MM.1S (cell line): ENCODE measurements at regions not wholly inside any gene's neighbourhood (a gene's known extent, or its start where the extent isn't known, plus 50 kb on each side); places are given as distances from the start of the nearest gene placed in this dataset.

ENCODE experiments used
- DNase-seq: peaks from one replicate; pipeline ENCODE4 v3.0.0-alpha.2; 2015
- H2AFZ ChIP-seq: fragments of 300-600 bp; sonication (generic); 2 replicates; pipeline ENCODE4 v1.6.0; 2016; ENCODE audit warnings: antibody characterized with exemption, low read length
- H3F3A ChIP-seq: fragments of 300-600 bp; sonication (generic); 2 replicates; pipeline ENCODE4 v1.6.1; 2016; ENCODE audit warnings: mild to moderate bottlenecking, antibody characterized with exemption, low read length, moderate library complexity, mixed read lengths; ENCODE audit not compliant: insufficient read depth
- H3K27ac ChIP-seq: fragments of 300-600 bp; sonication (generic); 2 replicates; pipeline ENCODE4 v1.5.1; 2016; ENCODE audit warnings: mild to moderate bottlenecking, low read length
- H3K27me3 ChIP-seq: fragments of 300-600 bp; sonication (generic); replicated peaks from 2 replicates; pipeline ENCODE4 v1.6.0; 2016; ENCODE audit warnings: low read length; ENCODE audit not compliant: insufficient read depth
- H3K36me3 ChIP-seq: fragments of 300-600 bp; sonication (generic); replicated peaks from 2 replicates; pipeline ENCODE4 v1.6.1; 2016; ENCODE audit warnings: mild to moderate bottlenecking, low read length, mixed read lengths; ENCODE audit not compliant: insufficient read depth
- H3K4me1 ChIP-seq: fragments of 300-600 bp; sonication (generic); 2 replicates; pipeline ENCODE4 v1.6.1; 2016; ENCODE audit warnings: low read length, mixed read lengths
- H3K4me2 ChIP-seq: fragments of 300-600 bp; sonication (generic); 2 replicates; pipeline ENCODE4 v1.6.0; 2016; ENCODE audit warnings: low read depth, low read length
- H3K4me3 ChIP-seq: fragments of 300-600 bp; sonication (generic); 2 replicates; pipeline ENCODE4 v1.5.1; 2016; ENCODE audit warnings: low read length, mixed read lengths
- H3K79me2 ChIP-seq: fragments of 300-600 bp; sonication (generic); 2 replicates; pipeline ENCODE4 v1.6.1; 2016; ENCODE audit warnings: mixed run types, low read length, mixed read lengths
- H3K9ac ChIP-seq: fragments of 300-600 bp; sonication (generic); 2 replicates; pipeline ENCODE4 v1.6.1; 2016; ENCODE audit warnings: low read length, mixed read lengths
- H3K9me2 ChIP-seq: fragments of 300-600 bp; sonication (generic); replicated peaks from 2 replicates; pipeline ENCODE4 v1.6.1; 2016; ENCODE audit warnings: mild to moderate bottlenecking, low read length, mixed read lengths; ENCODE audit not compliant: insufficient read depth
- H3K9me3 ChIP-seq: fragments of 300-600 bp; sonication (generic); replicated peaks from 2 replicates; pipeline ENCODE4 v1.6.1; 2016; ENCODE audit warnings: mild to moderate bottlenecking, low read length, mixed read lengths; ENCODE audit not compliant: insufficient read depth
- H4K20me1 ChIP-seq: fragments of 300-600 bp; sonication (generic); 2 replicates; pipeline ENCODE4 v1.6.1; 2016; ENCODE audit warnings: mild to moderate bottlenecking, low read length, moderate library complexity, mixed read lengths; ENCODE audit not compliant: insufficient read depth
- CTCF ChIP-seq: fragments of 300-600 bp; sonication (generic); IDR thresholded peaks from 2 replicates; pipeline ENCODE4 v1.5.1; 2016; ENCODE audit warnings: antibody characterized with exemption, low read length, mixed read lengths
- EZH2 ChIP-seq: fragments of 300-600 bp; sonication (generic); optimal IDR thresholded peaks from 2 replicates; pipeline ENCODE3; 2017; ENCODE audit warnings: low read depth, mild to moderate bottlenecking, antibody characterized with exemption, low read length, mixed read lengths
- EZH2phosphoT487 ChIP-seq: fragments of 300-600 bp; sonication (generic); IDR thresholded peaks from 2 replicates; pipeline ENCODE4 v1.6.1; 2018; ENCODE audit warnings: antibody characterized with exemption, low read length

GRCh38 chr6:6806844-6807518 is 218.5 kb downstream of the LY86 start:
- no peaks in the 10 kb centered on the region for H3K27me3 ChIP-seq
- H3K36me3 ChIP-seq = no peaks in the 10 kb centered on the region
- H3K4me3 ChIP-seq = no peak overlapping the region
- H3K9ac ChIP-seq = no peak overlapping the region
- H4K20me1 ChIP-seq = no peaks in the 10 kb centered on the region
- H3K4me2 ChIP-seq = no peak overlapping the region
- no peak overlapping the region for H2AFZ ChIP-seq
- no peak for TF ChIP-seq EZH2
- TF ChIP-seq EZH2phosphoT487 = no peak
- no peak for TF ChIP-seq CTCF
- no peak overlapping the region for H3K27ac ChIP-seq
- H3K4me1 ChIP-seq = peaks cover 61% of the 10 kb centered on the region
- H3K9me2 ChIP-seq = no peaks in the 10 kb centered on the region
- no peak for DNase-seq
- H3F3A ChIP-seq = peaks cover 28% of the 10 kb centered on the region
- no peaks in the 10 kb centered on the region for H3K79me2 ChIP-seq
- H3K9me3 ChIP-seq = no peaks in the 10 kb centered on the region

- Histone ChIP-seq H3F3A (peaks cover 21% of the 10 kb centered on the region), H3K9me2 (no peaks in the 10 kb centered on the region), H3K79me2 (no peaks in the 10 kb centered on the region), H3K27me3 (no peaks in the 10 kb centered on the region), H3K9ac (no peak overlapping the region), H3K4me3 (no peak overlapping the region), H3K9me3 (no peaks in the 10 kb centered on the region), H3K4me1 (peaks cover 47% of the 10 kb centered on the region), H4K20me1 (no peaks in the 10 kb centered on the region), H3K4me2 (no peak overlapping the region), H3K27ac (no peak overlapping the region), H2AFZ (no peak overlapping the region), H3K36me3 (no peaks in the 10 kb centered on the region)
- TF ChIP-seq CTCF (no peak), EZH2 (no peak), EZH2phosphoT487 (no peak)
- no peak for DNase-seq
These were observed 219.8 kb downstream of the LY86 start for GRCh38 chr6:6808343-6808742.

GRCh38 chr6:6808915-6809314 is 220.4 kb downstream of the LY86 start:
- no peak overlapping the region for H3K4me2 ChIP-seq
- TF ChIP-seq CTCF = no peak

More at GRCh38 chr6:6808915-6809314, 220.4 kb downstream of the LY86 start:
- Histone ChIP-seq H3K27ac (no peak overlapping the region), H3K9ac (no peak overlapping the region), H3K79me2 (no peaks in the 10 kb centered on the region), H3K4me3 (no peak overlapping the region), H2AFZ (no peak overlapping the region), H3F3A (peaks cover 16% of the 10 kb centered on the region), H3K4me1 (peaks cover 43% of the 10 kb centered on the region), H3K36me3 (no peaks in the 10 kb centered on the region), H4K20me1 (no peaks in the 10 kb centered on the region), H3K9me2 (no peaks in the 10 kb centered on the region), H3K27me3 (no peaks in the 10 kb centered on the region), H3K9me3 (no peaks in the 10 kb centered on the region)
- DNase-seq = no peak
